Mononuclear cell (primary cell): ENCODE measurements at regions not wholly inside any gene's neighbourhood (a gene's known extent, or its start where the extent isn't known, plus 50 kb on each side); places are given as distances from the start of the nearest gene placed in this dataset.

ENCODE experiments used
- H3K27me3 ChIP-seq: 2 replicates; pipeline ENCODE4 v1.6.0; 2011; ENCODE audit warnings: low read length, control low read depth; ENCODE audit not compliant: insufficient read depth
- H3K4me1 ChIP-seq: 2 replicates; pipeline ENCODE4 v1.5.1; 2011; ENCODE audit warnings: mild to moderate bottlenecking, low read length, control low read depth; ENCODE audit not compliant: insufficient read depth
- H3K4me3 ChIP-seq: 2 replicates; pipeline ENCODE4 v1.5.1; 2011; ENCODE audit warnings: mild to moderate bottlenecking, low read length, moderate library complexity
- H3K9me3 ChIP-seq: 2 replicates; pipeline ENCODE4 v1.5.1; 2011; ENCODE audit warnings: low read depth, mild to moderate bottlenecking, control low read depth, low read length

DNA sequence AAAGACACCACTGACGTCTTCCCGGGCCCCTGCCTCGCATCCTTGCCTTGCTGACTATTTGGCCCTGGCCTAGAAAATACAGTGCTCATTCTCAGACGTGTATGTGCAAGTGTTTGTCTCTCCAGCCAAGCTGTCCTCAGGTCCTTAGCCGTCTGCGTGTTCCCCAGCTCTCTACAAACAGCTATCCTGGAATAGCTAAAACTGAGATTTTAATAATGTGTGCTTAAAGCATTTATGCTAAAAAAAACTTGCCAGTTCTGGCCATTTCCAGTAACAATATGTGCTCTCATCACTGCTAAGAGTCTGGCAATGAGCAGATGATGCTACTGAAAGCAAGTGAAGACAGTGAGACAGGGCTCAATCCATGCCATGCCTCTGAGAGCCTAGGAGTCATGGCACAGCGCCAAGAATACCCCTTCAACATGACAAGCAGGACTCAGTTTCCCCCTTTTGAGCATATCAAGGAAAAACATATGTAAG lies 55.7 kb downstream of the IRF2BP2 start:
- H3K4me1 ChIP-seq = no peaks in the 10 kb centered on the region
- H3K9me3 ChIP-seq = no peaks in the 10 kb centered on the region
- H3K4me3 ChIP-seq = no peak overlapping the region
- no peaks in the 10 kb centered on the region for H3K27me3 ChIP-seq

- no peaks in the 10 kb centered on the region for H3K27me3 ChIP-seq
- no peak overlapping the region for H3K4me3 ChIP-seq
- H3K4me1 ChIP-seq = no peaks in the 10 kb centered on the region
- no peaks in the 10 kb centered on the region for H3K9me3 ChIP-seq
These were observed 56.5 kb downstream of the IRF2BP2 start for GRCh38 chr1:234553240-234554188.

DNA sequence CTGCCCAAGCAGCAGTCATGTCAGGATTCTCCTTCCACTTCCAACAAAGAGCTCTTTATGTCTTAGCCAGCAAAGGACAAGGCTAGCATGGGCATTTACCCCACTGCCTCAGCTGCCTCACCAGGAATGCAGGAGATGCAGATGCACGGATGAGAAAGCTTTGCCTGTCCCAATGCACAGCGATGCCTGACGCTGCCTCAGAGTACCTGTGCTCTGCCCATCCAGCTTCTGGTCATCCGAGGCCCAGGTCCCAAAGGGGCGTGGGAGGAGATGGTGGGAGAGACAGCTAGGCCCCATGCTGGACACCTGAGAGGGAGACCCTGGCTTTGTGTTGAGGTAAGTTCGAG lies 59.0 kb downstream of the IRF2BP2 start:
- no peaks in the 10 kb centered on the region for H3K9me3 ChIP-seq
- no peak overlapping the region for H3K4me3 ChIP-seq
- no peaks in the 10 kb centered on the region for H3K4me1 ChIP-seq
- no peaks in the 10 kb centered on the region for H3K27me3 ChIP-seq

DNA sequence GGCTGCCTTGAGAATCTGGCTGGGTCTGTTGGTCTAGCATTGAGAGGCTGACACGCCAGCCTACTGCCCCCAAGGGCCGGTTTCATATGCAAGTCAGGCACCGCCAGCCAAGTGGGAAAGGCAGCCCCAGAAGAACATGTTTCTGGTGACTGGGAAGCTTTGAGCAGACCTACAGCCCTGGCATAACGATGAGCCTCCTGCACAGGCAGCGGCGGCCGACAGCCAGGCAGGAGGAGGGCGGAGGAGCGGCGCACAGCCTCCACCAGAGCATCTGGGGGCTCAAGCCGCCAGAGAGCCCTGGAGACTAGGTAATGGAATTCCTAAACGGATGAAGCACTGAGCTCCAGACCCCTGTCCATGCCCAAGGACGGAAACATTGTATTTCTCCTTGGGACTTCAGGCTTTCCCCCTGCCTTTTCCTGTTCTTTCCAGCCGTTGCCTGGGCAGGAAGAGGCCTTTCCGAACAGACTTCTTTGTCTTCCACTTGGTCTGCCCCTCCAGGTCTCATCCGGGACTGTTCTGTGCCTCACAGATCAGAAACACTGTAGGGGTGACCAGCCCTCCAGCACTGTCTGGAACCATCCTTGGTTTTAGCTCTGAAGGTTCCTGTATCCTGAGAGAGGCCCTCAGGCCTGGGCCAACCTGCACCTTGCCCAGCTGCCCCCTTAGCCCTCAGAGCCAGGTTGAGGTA lies 59.5 kb downstream of the IRF2BP2 start:
- Histone ChIP-seq H3K4me3 (no peak overlapping the region), H3K27me3 (no peaks in the 10 kb centered on the region)

DNA sequence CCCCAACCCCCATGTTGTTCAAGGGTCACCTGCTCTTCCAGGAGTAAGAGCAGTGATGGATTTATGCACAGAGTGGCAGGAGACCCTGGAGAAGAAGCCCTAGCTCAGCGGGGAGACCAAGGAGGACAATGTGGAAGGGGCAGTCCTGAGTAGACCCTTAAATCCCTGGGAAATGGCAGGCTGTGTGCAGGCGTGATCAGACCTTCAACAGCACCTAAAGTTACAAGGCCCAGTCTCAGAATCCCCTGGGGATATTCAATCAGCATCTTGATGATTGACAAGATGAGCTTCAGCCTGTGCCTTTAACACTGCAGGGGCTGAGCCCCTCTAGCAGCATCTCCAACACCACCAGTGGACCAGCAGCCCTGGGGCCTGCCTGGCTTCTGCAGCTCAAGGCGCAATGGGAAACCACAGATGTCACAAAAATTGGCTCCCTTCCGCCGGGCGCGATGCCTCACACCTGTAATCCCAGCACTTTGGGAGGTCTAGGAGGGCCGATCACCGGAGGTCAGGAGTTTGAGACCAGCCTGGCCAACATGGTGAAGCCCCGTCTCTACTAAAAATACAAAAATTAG lies 60.4 kb downstream of the IRF2BP2 start:
- H3K27me3 ChIP-seq = no peaks in the 10 kb centered on the region
- no peak overlapping the region for H3K4me3 ChIP-seq
- peaks cover 3% of the 10 kb centered on the region for H3K4me1 ChIP-seq
- no peaks in the 10 kb centered on the region for H3K9me3 ChIP-seq

More for the DNA sequence above, 59.5 kb downstream of the IRF2BP2 start:
- Histone ChIP-seq H3K4me1 (no peaks in the 10 kb centered on the region), H3K9me3 (no peaks in the 10 kb centered on the region)

DNA sequence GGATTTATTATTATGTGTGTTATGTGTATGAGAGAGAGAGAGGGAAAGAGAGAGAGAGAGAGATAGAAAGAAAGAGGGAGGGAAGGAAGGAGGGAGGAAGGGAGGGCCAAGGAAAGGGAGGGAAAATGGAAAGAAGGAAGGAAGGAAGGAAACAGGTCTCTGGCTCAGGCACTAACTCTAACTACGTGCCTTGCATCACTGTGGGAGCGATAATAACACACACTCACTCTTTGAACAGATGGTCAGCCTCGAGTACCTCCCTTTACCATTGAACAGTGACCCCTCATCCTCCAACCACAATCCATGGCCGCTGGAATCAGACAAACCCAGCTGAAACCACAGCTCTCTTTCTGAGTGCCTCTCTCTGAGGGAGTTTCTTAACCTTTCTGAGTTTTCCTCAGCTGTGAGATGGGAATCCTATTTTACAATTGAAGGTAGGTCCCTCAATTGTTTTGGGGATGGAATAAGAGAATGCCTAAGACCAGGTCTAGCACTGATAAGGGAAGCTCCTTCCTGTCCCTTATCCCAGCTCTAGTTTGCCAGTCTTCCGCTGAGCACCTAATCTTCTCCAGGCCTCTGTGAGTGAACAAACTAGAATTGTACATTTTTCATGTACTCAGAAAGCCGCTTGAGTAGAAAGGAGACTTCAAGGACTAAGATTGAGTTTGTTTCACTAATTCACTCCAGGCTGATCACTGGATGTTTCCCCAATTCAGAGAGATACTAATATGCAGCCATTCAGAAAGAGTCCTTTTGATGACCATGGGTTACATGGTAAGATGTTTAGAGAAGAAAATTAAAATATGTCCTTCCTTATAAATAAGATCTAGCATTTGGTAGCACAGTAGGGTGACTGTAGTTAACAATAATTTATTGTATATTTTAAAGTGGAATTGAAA lies 62.8 kb downstream of the IRF2BP2 start:
- Histone ChIP-seq H3K27me3 (no peaks in the 10 kb centered on the region), H3K4me1 (peaks cover 4% of the 10 kb centered on the region), H3K9me3 (no peaks in the 10 kb centered on the region), H3K4me3 (no peak overlapping the region)

GRCh38 chr1:234546387-234546704 lies 63.6 kb downstream of the IRF2BP2 start:
- H3K4me3 ChIP-seq = no peak overlapping the region
- H3K27me3 ChIP-seq = no peaks in the 10 kb centered on the region
- H3K9me3 ChIP-seq = no peaks in the 10 kb centered on the region
- H3K4me1 ChIP-seq = peaks cover 4% of the 10 kb centered on the region

DNA sequence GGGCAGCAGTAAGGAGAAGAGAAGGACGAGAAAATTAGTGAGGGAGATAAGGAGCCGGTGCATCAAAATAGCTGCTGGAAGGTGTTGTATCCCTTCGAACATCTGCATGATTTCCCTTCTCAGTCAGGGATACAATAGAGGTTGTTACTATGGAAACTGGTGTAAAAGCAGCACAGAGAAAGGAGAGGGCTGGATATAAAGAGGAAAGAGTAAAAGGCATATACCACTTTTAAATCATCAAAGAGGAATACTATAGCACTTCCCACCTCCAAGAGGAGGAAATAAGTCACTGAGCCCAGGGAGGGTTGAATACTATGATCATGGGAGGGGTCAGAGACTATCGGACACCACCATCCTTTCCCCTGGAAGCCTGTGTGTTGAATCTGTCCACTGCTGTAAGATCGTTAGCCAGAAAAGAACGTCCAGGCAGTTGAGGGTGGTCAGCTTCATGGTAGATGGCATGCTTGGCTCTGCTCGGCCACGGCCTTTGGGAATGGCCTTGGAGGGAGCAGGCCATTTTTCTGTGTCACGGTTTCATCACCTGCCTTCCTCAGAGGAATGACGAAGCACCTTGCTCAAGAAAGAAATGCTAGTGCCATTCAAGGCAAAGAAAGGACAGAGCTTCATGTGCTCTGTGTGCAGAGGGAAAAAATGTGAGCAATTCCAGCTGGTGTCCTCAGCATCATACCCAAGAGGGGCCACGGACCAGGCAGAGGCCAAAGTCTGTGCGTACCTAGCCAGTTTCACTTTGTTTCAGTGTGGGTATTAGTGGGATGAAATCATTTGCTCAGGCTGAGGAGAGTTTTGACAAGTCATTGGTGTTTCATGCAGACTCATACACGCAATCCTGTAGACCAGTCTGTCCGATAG lies 64.2 kb downstream of the IRF2BP2 start:
- Histone ChIP-seq H3K27me3 (no peaks in the 10 kb centered on the region), H3K9me3 (no peaks in the 10 kb centered on the region), H3K4me1 (peaks cover 4% of the 10 kb centered on the region), H3K4me3 (no peak overlapping the region)

- Histone ChIP-seq H3K4me3 (no peak overlapping the region), H3K4me1 (peaks cover 4% of the 10 kb centered on the region), H3K27me3 (no peaks in the 10 kb centered on the region), H3K9me3 (no peaks in the 10 kb centered on the region)
These were observed 65.2 kb upstream of the TARBP1 start for GRCh38 chr1:234544087-234544579.

DNA sequence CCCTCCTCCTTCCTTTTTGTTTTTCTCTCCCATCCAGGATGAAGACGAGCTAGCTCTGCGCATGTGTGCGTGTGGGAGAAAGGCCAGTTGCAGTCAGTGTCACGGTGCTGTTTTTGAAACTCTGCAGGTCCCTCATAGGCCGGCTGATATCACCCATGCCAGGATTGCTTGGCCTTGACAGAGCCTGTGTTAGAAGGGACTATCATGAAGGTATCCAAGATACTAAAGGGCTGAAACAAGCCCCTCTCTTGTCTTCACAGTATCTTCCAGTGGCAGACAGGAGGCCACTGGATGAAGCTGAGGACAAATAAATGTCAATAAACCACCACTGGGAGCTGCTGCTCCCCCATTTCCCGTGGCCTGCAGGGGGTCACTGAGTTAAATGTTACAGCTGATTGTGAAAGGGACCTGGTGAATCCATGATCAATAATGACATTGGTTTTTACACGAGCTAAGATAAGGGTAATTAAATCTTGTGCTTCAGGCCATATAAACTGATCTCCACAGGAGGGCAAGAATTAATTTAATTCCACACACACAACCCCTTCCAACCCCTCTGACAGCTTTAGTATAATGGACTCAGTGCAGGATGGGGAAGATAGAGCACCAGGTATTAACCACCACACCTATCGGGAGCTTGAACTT lies 64.6 kb upstream of the TARBP1 start:
- H3K4me1 ChIP-seq = peaks cover 4% of the 10 kb centered on the region
- no peak overlapping the region for H3K4me3 ChIP-seq
- no peaks in the 10 kb centered on the region for H3K9me3 ChIP-seq
- H3K27me3 ChIP-seq = no peaks in the 10 kb centered on the region

- Histone ChIP-seq H3K4me3 (no peak overlapping the region), H3K27me3 (no peaks in the 10 kb centered on the region), H3K4me1 (peaks cover 4% of the 10 kb centered on the region), H3K9me3 (no peaks in the 10 kb centered on the region)
These were observed 63.4 kb upstream of the TARBP1 start for GRCh38 chr1:234542211-234542850.

- no peaks in the 10 kb centered on the region for H3K27me3 ChIP-seq
- no peak overlapping the region for H3K4me3 ChIP-seq
- H3K9me3 ChIP-seq = no peaks in the 10 kb centered on the region
- H3K4me1 ChIP-seq = peaks cover 4% of the 10 kb centered on the region
These were observed 62.5 kb upstream of the TARBP1 start for GRCh38 chr1:234541286-234541975.

GRCh38 chr1:234540404-234540762 lies 61.4 kb upstream of the TARBP1 start:
- peaks cover 4% of the 10 kb centered on the region for H3K4me1 ChIP-seq
- H3K27me3 ChIP-seq = no peaks in the 10 kb centered on the region
- H3K9me3 ChIP-seq = no peaks in the 10 kb centered on the region
- H3K4me3 ChIP-seq = no peak overlapping the region
